Right cardiac atrium (tissue), 5 donors: ENCODE measurements at regions not wholly inside any gene's neighbourhood (a gene's known extent, or its start where the extent isn't known, plus 50 kb on each side); places are given as distances from the start of the nearest gene placed in this dataset.

Experiments used
- ATAC-seq, 2 donors: fragments of 200-7000 bp; cut with Tn5 transposase; one replicate each; pipeline versions ENCODE4 v1.8.0 to v1.9.1; 2020; ENCODE audit warnings: moderate library complexity in 2 of 2, mild to moderate bottlenecking in 1 of 2
- DNase-seq, 3 donors: peaks; one replicate each; pipeline ENCODE4 v3.0.0-alpha.2; 2020
- H3K27ac ChIP-seq: one replicate; pipeline ENCODE4 v1.5.1; 2013; ENCODE audit warnings: mild to moderate bottlenecking, low read length, control low read depth, moderate library complexity
- H3K27me3 ChIP-seq: one replicate; pipeline ENCODE4 v1.6.1; 2013; ENCODE audit not compliant: control insufficient read depth, insufficient read depth
- H3K4me1 ChIP-seq: one replicate; pipeline ENCODE4 v1.6.1; 2013; ENCODE audit warnings: low read length; ENCODE audit not compliant: control insufficient read depth, insufficient read depth
- H3K4me3 ChIP-seq: one replicate; pipeline ENCODE4 v1.5.1; 2013; ENCODE audit warnings: low read length, control low read depth
- H3K9me3 ChIP-seq: one replicate; pipeline ENCODE4 v1.6.1; 2013; ENCODE audit warnings: low read length; ENCODE audit not compliant: control insufficient read depth
- WGBS: extraction: QIAGEN DNeasy Blood & Tissue Kit; methylation state at CpG from one replicate; pipeline ENCODE4 v1.1.7; 2013; 5-methylcytosine and 5-hydroxymethylcytosine counted together
- intact Hi-C, 4 donors: fragments of 100-400 bp; cut with DNase I; formaldehyde crosslinking; loops; one replicate each; pipeline versions ENCODE4 v1.11.0 to v1.14.0; 2022 to 2023
- donor health status: healthy with polysubstance abuse.
- donor health status: DM: no; HTN: yes; CAD: no.
- donor health status: DM: no; HTN: no; CAD: no.
- donor health status: DM: no; HTN: yes; CAD: no; lungs with severe emphysema.
- donor health status: DM: yes; HTN: yes; CAD: no.

DNA sequence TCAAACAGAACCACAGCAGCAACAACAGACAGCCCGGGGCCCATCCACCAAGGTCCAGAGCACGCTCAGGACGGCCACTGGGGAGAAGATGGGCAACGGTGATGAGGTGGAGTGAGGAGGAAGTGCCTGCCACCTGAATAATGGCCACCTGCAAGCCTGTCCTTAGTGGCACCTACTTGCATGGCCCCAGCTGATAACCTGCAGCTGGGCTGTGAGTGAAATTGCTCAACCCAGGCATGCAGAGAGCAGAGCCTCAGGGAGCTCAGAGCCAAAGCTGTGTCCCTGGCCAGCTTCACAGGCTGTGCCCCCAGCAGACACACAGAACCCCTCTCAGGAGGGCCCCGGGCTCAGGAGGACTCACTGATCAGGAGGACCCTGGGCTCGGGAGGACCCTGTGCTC lies 102.4 kb upstream of the ADRA2C start:
- 66% methylated on average over 6 of the region's 6 CpGs for WGBS

DNA sequence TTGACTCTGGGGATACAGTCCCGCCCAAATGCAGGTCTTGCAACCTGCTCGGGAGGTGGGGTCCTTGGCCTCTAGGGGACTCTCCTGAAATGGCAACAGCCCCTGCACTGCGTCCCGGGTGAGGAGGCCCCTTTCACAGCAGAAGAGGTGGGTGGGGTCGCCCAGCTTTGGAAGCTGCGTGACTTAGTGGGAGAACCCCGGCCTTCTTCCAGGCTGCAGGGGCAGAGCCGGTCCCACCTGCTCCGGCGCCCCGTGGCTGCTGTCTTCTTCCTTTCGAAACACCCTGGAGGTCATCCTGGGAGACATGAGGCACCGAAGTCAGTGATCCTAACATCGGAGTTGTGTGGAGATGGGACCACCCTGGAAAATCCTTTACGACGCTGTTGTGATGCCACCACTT lies 103.7 kb upstream of the ADRA2C start:
- DNase-seq (peak in 1 of 3 donors; percentile 23), ATAC-seq (no peak)
- H3K4me1 ChIP-seq, result no peaks in the 10 kb centered on the region
- WGBS, result 79% methylated on average over 16 of the region's 16 CpGs
- no peak overlapping the region for H3K27ac ChIP-seq
- no peak overlapping the region for H3K4me3 ChIP-seq
- H3K27me3 ChIP-seq, result no peaks in the 10 kb centered on the region
- H3K9me3 ChIP-seq, result no peaks in the 10 kb centered on the region
- intact Hi-C loops, result no loop called here

More for the DNA sequence above, 102.4 kb upstream of the ADRA2C start:
- Histone ChIP-seq H3K27me3 (no peaks in the 10 kb centered on the region), H3K4me3 (no peak overlapping the region), H3K9me3 (no peaks in the 10 kb centered on the region), H3K4me1 (no peaks in the 10 kb centered on the region), H3K27ac (no peak overlapping the region)
- DNase-seq (peak in 1 of 3 donors; percentile 24), ATAC-seq (no peak)
- intact Hi-C loops, result no loop called here

DNA sequence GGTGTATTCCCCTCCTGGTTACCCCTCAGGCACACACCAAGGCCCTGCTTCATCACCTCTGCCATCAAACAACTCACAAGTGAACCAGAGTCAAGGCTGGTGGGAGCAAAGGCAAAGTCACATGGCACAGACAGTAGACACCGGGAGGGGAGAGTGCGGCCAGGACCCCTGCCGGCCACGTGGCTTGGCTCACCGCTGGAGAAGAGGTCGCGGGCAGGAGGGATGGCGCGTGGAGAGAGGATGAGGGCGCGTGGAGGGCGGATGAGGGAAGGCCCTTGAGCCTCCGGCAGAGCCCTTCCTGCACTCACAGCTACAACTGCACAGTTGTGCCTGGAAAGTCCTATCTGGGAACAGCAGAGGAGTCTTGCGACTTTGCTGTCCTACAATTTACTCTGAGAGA lies 104.2 kb upstream of the ADRA2C start:
- no peak for ATAC-seq
- H3K9me3 ChIP-seq, result no peaks in the 10 kb centered on the region
- intact Hi-C loops, result no loop called here
- H3K4me3 ChIP-seq, result no peak overlapping the region
- no peaks in the 10 kb centered on the region for H3K27me3 ChIP-seq
- WGBS, result 57% methylated on average over 14 of the region's 14 CpGs
- DNase-seq, result peak in 2 of 3 donors; percentile 22 to 39
- no peak overlapping the region for H3K27ac ChIP-seq
- no peaks in the 10 kb centered on the region for H3K4me1 ChIP-seq

DNA sequence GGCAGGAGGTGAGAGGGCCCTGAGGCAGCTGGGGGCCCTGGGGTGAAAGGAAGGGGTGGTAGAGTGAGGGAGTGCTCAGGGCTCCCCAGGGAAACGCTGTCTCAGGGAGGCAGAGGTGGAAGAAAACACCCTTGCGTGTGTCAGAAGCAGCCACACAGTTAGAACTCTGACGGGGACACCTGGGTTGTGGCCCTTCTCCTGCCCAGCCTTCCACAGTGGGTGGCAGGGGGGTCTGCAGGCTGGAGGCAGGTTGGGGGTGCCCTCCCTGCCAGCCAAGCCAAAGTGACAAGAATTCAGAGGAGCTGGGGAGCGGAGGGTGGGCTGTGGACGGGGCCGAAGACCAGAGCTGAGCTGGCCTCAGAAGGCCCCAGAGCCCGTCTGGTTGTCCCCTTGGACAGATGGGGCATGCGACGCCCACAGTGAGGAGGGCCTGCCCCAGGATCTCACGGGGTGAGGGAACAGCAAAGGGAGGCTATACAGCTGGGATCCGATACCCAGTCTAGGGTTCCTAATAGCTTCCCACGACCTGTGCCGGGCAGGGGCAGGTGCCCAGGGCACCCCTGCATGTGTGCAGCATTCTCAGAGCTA lies 105.2 kb upstream of the ADRA2C start:
- ATAC-seq (no peak), DNase-seq (peak in 2 of 3 donors; percentile 14 to 46)
- H3K4me3 ChIP-seq, result no peak overlapping the region
- intact Hi-C loops, result no loop called here
- no peaks in the 10 kb centered on the region for H3K27me3 ChIP-seq
- WGBS, result 85% methylated on average over 13 of the region's 13 CpGs
- no peaks in the 10 kb centered on the region for H3K4me1 ChIP-seq
- no peak overlapping the region for H3K27ac ChIP-seq
- no peaks in the 10 kb centered on the region for H3K9me3 ChIP-seq

DNA sequence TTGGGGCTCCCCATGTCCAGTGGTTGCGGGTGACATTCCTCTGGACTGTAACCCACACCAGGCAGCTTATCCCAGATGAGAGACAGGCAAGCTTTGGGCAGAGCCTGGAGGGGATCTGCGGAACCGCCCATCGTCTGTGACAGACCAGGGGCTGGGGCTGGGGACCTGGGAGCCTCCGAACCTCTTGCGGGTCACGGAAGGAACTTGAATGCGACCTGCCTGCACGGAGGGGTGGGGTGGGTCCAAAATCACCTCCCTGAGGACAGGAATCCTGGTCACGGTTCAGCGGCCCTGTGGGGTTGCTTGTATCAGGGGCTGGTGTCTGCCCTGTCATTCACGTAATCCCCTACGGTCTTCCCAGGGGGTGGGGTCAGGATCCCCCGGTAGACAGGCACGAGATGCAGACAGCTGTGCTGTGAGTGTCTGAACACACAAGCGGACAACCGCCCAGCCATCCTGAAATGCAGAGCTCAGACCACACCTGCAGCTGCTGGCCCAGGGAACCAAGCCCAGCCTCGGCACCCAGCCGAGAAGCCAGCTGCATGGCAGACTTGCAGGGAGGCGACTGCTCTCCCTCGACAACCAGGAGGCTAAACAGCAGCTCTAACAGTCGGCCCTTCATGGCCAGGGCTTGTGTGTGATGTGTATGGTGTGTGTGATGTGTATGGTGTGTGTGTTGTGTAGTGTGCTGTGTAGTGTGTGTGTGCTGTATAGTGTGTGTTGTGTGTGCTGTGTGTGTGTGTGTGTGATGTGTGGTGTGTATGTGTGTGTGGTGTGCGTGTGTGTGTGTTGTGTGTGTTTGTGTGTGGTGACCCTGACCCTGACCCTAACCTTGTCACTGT lies 105.9 kb upstream of the ADRA2C start:
- Histone ChIP-seq H3K27ac (no peak overlapping the region), H3K4me1 (no peaks in the 10 kb centered on the region), H3K9me3 (no peaks in the 10 kb centered on the region), H3K4me3 (no peak overlapping the region), H3K27me3 (no peaks in the 10 kb centered on the region)
- 44% methylated on average over 23 of the region's 23 CpGs for WGBS
- intact Hi-C loops, result no loop called here
- ATAC-seq, result no peak
- peak in 2 of 3 donors; percentile 29 to 34 for DNase-seq

DNA sequence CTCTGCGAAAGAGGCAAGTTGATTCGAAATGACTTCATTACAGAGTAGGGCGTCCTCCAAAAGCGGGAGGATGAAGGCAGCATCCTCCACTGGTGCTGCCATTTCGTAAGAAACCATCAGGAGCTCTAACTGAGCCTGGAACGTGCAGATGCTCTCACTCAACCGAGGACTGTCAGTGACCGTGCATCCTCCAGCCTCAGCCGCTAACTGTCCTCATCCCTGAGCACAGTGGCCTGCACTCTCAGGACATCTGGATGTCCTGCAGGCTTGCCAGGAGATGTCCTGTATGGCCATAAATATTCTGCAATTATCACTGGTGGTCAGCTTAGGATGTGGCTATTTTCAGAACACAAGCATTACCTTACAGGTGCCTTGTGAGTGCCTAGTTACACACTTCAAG lies 107.1 kb upstream of the ADRA2C start:
- intact Hi-C loops, result no loop called here
- H3K27ac ChIP-seq, result no peak overlapping the region

DNA sequence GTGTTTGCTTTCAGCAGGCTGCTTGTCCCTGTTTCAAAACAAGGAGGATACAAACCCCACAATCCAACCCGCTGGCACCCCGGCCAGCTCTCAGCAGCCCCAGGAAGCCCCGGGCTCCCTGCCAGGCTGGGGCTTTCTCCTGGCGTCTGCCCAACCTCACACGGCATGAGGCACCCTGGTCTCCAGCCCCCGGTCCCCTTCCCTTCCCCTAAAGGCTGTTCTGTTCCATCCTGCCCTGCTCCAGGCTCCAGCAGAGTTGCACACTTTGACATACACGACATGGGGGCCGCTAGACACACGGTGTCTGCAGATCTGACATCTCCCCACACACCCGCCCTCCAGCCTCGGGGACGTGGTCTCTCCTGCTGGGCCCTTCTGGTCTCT lies 107.7 kb upstream of the ADRA2C start:
- WGBS, result 42% methylated on average over 12 of the region's 12 CpGs
- DNase-seq, result peak in 2 of 3 donors; percentile 36 to 54
- no peak overlapping the region for H3K4me3 ChIP-seq
- no peaks in the 10 kb centered on the region for H3K27me3 ChIP-seq
- ATAC-seq, result no peak
- intact Hi-C loops, result no loop called here
- H3K9me3 ChIP-seq, result no peaks in the 10 kb centered on the region
- H3K4me1 ChIP-seq, result no peaks in the 10 kb centered on the region
- no peak overlapping the region for H3K27ac ChIP-seq

More for the DNA sequence above, 107.1 kb upstream of the ADRA2C start:
- DNase-seq (peak in 1 of 3 donors; percentile 14), ATAC-seq (no peak)
- Histone ChIP-seq H3K9me3 (no peaks in the 10 kb centered on the region), H3K4me3 (no peak overlapping the region), H3K27me3 (no peaks in the 10 kb centered on the region), H3K4me1 (no peaks in the 10 kb centered on the region)
- 77% methylated on average over 9 of the region's 9 CpGs for WGBS

DNA sequence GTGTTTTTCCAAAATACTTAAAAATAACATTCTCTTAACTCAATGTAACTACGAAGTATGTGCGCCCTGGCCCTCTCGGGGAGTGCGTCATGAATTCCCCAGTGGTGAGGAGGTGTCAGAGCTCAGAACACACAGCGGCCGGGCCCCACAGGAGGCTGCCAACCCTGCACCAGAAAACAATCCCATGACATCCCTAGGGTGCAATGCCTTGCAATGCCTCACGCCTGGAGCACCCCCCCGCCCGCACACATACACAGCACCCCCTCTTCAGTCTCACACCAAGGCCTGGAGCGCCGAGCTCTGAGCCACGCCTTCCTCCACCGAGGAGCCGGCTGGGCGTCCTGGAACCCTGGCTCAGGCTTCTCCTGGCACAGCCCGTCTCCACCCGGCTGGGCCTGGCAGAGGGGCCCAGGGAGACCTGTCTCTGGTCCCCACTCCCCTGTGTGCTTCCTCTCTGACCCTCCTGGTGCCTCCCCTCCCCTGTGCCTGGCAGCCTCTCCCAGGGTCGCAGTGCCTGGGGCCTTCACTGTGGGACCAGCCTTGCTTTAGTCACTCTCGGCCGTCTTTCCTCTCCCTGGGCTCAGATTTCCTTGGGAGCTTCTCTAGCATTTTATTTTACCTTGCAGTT lies 108.2 kb upstream of the ADRA2C start:
- DNase-seq (peak; percentile 33 to 71 (median 59)), ATAC-seq (peak; percentile 39 to 53)
- no peaks in the 10 kb centered on the region for H3K27me3 ChIP-seq
- H3K4me3 ChIP-seq, result no peak overlapping the region
- 44% methylated on average over 20 of the region's 20 CpGs for WGBS
- H3K27ac ChIP-seq, result no peak overlapping the region
- intact Hi-C loops, result no loop called here
- no peaks in the 10 kb centered on the region for H3K9me3 ChIP-seq
- H3K4me1 ChIP-seq, result no peaks in the 10 kb centered on the region

DNA sequence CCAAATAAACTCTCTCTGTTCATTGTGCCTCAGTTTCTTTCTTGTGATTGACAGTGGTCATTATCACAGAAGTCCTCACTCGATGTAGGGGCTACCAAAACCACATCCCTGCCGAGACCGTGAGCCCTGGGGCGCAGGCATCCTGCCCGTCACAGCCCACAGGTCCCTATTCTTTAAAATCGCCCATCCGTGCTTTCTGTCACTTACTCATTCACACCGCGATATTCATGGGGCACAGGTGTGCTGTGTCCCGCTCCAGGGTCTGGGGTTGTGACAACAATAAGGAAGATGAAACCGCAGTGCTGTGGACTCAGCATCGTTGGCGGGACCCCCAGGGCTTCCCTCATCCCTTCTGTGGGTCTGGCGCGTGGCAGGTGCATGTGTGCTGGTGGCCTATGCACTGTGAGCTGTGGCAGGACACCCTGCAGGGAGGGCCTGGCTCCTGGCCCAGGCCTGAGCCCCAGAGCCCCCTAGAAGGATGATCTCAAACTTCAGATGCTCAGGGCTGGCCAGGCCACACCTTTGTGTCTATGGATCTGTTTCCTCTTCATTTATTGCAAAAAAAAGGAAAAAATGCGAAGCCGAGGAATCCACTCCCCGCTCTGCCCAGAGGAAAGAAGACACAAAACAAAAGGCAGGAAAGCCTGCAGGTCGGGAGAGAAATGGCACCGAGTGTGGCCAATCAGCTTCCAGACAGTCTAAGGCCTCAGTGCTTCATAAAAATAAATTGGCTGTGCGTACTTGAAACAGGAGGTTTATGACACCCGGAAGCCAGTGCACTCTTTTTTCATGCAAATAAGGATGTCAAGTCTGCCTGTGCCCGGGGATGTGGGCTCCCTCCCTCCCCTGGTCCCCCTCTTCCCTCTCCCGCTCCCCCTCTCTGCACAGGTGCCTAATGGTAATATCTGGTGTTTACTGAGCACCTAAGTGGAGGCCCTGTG lies 109.5 kb upstream of the ADRA2C start:
- Histone ChIP-seq H3K4me3 (no peak overlapping the region), H3K4me1 (no peaks in the 10 kb centered on the region), H3K27me3 (no peaks in the 10 kb centered on the region), H3K9me3 (no peaks in the 10 kb centered on the region), H3K27ac (no peak overlapping the region)
- ATAC-seq (no peak), DNase-seq (peak in 2 of 3 donors; percentile 9 to 38)
- intact Hi-C loops, result no loop called here
- 77% methylated on average over 24 of the region's 24 CpGs for WGBS

DNA sequence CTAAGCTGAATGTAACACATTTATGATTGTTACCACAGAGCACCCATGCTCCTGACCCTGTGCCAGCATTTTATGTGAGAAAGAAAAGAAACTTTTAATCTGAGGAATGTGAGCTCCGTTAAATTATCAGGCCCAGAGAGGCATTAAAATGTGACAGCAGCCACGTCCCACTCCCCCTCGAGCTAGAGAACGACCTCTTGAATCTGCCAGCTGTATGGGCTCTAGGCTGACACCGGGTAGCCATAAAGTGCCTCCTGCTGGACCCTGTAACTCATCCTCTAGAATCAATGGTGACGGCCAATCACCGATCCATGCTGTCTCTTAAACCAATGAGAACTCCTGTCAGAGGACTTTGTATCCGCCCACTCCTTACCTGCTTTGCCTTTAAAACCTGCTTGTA lies 110.2 kb upstream of the ADRA2C start:
- 41% methylated on average over 8 of the region's 8 CpGs for WGBS
- Histone ChIP-seq H3K27me3 (no peaks in the 10 kb centered on the region), H3K4me1 (no peaks in the 10 kb centered on the region), H3K27ac (no peak overlapping the region), H3K9me3 (no peaks in the 10 kb centered on the region), H3K4me3 (no peak overlapping the region)
- intact Hi-C loops, result no loop called here
- DNase-seq (peak in 2 of 3 donors; percentile 1 to 17), ATAC-seq (no peak)
